Bronchial epithelial cell (primary cell): ENCODE measurements at regions not wholly inside any gene's neighbourhood (a gene's known extent, or its start where the extent isn't known, plus 50 kb on each side); places are given as distances from the start of the nearest gene placed in this dataset.

Experiments
- DNase-seq: peaks from one replicate; pipeline ENCODE4 v3.0.0-alpha.2; 2010; ENCODE audit warnings: low read depth
- FAIRE-seq: peaks from 2 replicates; lab custom pipeline; 2011; peaks lifted over from hg19 to GRCh38; lab: Jason Lieb, UNC
- H3K27me3 ChIP-seq: 2 replicates; pipeline ENCODE4 v1.5.1; 2011; ENCODE audit warnings: low read length; ENCODE audit not compliant: control insufficient read depth, insufficient read depth
- H3K36me3 ChIP-seq: 2 replicates; pipeline ENCODE4 v1.5.1; 2011; ENCODE audit warnings: low read length; ENCODE audit not compliant: control insufficient read depth, insufficient read depth
- H3K4me3 ChIP-seq: 2 replicates; pipeline ENCODE4 v1.5.1; 2011; ENCODE audit warnings: mild to moderate bottlenecking, low read depth, low read length, control low read depth
- CTCF ChIP-seq: IDR thresholded peaks from 2 replicates; pipeline ENCODE4 v1.5.1; 2011; ENCODE audit warnings: mild to moderate bottlenecking, moderate library complexity, low read length, control low read depth, inconsistent platforms; ENCODE audit not compliant: insufficient read depth, severe bottlenecking

GRCh38 chr10:50936335-50936734 lies 50.9 kb upstream of the A1CF start:
- FAIRE-seq (no peak), DNase-seq (no peak)
- H3K4me3 ChIP-seq, result no peak overlapping the region
- no peaks in the 10 kb centered on the region for H3K36me3 ChIP-seq
- no peaks in the 10 kb centered on the region for H3K27me3 ChIP-seq
- no peak for TF ChIP-seq CTCF

GRCh38 chr10:50937230-50937907 lies 51.9 kb upstream of the A1CF start:
- peak; percentile 43 for TF ChIP-seq CTCF
- DNase-seq (peak; percentile 56), FAIRE-seq (no peak)
- no peaks in the 10 kb centered on the region for H3K36me3 ChIP-seq
- no peak overlapping the region for H3K4me3 ChIP-seq
- H3K27me3 ChIP-seq, result no peaks in the 10 kb centered on the region

- TF ChIP-seq CTCF, result no peak
- FAIRE-seq, result no peak
- no peak for DNase-seq
- H3K27me3 ChIP-seq, result no peaks in the 10 kb centered on the region
- H3K36me3 ChIP-seq, result no peaks in the 10 kb centered on the region
- no peak overlapping the region for H3K4me3 ChIP-seq
Observed at GRCh38 chr10:50941629-50942028, 56.2 kb upstream of the A1CF start.

GRCh38 chr10:50946991-50947781 lies 61.8 kb upstream of the A1CF start:
- Histone ChIP-seq H3K4me3 (no peak overlapping the region), H3K36me3 (no peaks in the 10 kb centered on the region), H3K27me3 (no peaks in the 10 kb centered on the region)
- no peak for TF ChIP-seq CTCF
- DNase-seq, result no peak
- no peak for FAIRE-seq

- no peak for TF ChIP-seq CTCF
- no peak for DNase-seq
- FAIRE-seq, result no peak
Observed at GRCh38 chr10:50951365-50951764, 65.9 kb upstream of the A1CF start.

GRCh38 chr10:50961297-50961696 lies 75.9 kb upstream of the A1CF start:
- FAIRE-seq (no peak), DNase-seq (no peak)

More at GRCh38 chr10:50951365-50951764, 65.9 kb upstream of the A1CF start:
- Histone ChIP-seq H3K4me3 (no peak overlapping the region), H3K27me3 (no peaks in the 10 kb centered on the region), H3K36me3 (no peaks in the 10 kb centered on the region)

More at GRCh38 chr10:50961297-50961696, 75.9 kb upstream of the A1CF start:
- Histone ChIP-seq H3K27me3 (no peaks in the 10 kb centered on the region), H3K4me3 (no peak overlapping the region), H3K36me3 (no peaks in the 10 kb centered on the region)
- TF ChIP-seq CTCF, result no peak
